Fibroblast of pulmonary artery (primary cell): ENCODE measurements at regions not wholly inside any gene's neighbourhood (a gene's known extent, or its start where the extent isn't known, plus 50 kb on each side); places are given as distances from the start of the nearest gene placed in this dataset.
A peak's percentile ranks its signal among the peaks of the same experiment; 100 is the strongest.

Experiments used
- DNase-seq: peaks from one replicate; pipeline ENCODE4 v3.0.0-alpha.2; 2010; ENCODE audit warnings: low read depth
- H3K4me3 ChIP-seq: replicated peaks from 2 replicates; pipeline ENCODE4 v1.5.1; 2011; ENCODE audit warnings: low read depth, mild to moderate bottlenecking, control low read depth, low read length, moderate library complexity
- CTCF ChIP-seq: IDR thresholded peaks from 2 replicates; pipeline ENCODE4 v1.5.1; 2011; ENCODE audit warnings: mild to moderate bottlenecking, control low read depth, low read length, inconsistent platforms; ENCODE audit errors: missing control alignments

DNA sequence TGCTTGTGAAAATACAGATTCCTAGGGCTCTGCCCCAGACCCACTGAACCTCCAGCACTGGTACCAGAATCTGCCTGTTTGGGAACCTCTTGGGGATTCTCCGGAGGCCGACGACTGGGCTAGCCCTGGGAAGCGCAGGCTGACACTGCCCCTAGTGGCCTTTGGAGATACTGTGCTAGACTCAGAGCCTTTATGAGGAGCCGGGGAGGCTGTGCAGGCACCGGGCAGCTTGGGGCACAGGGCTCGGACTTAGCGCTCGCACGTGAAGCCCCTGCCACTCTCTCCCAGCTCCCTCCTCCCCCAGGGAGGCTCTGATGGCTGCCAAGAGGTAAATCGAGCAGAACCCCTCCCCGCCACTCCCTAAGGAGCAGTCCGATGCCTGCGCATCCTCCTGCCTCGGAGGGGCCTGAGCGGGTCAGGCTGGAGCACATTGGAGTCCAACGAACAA, 144.6 kb upstream of the TNR start:
- no peak overlapping the region for H3K4me3 ChIP-seq
- TF ChIP-seq CTCF: peak; percentile 87
- DNase-seq: peak; percentile 60

DNA sequence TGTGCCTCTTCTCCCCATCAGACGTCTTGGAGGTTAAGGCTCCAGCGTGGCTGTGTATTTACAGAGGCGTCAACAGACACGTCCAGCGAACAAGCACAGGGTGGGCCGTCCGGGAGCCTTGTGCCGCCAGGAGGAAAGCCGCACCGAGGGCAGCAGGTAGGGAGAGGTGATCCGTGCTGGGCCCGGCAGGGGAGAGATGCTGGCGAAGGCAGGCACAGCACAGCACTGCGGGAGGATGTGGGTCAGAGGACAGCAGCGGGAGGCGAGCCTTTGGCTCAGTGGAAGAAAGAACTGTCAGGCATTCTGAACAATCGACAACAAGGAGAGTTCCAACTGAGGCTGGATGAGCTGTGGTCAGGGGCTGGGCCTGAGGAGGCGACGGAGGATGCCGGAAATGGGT, 144.1 kb upstream of the TNR start:
- TF ChIP-seq CTCF: no peak
- H3K4me3 ChIP-seq: no peak overlapping the region
- DNase-seq: no peak

DNA sequence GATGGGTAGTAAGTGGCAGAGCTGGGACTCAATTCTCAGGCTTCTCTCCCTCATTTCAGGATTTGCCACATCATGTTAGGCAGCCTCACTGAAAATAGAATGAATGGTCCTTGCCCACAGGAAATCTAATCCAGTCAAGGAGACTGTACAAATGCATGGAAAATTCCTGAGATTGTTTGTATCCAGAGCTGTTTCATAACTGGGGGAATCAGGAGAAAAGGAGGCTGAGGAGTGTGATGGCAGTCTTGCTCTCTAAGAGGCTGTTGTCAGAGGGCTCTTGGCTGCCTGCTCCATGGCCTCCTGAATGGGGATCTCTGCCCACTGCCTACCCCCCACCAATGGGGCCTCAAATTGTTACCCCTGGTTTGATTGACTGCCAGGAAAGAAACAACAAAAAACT, 141.9 kb upstream of the TNR start:
- DNase-seq: peak; percentile 53
- TF ChIP-seq CTCF: no peak
- H3K4me3 ChIP-seq: no peak overlapping the region

DNA sequence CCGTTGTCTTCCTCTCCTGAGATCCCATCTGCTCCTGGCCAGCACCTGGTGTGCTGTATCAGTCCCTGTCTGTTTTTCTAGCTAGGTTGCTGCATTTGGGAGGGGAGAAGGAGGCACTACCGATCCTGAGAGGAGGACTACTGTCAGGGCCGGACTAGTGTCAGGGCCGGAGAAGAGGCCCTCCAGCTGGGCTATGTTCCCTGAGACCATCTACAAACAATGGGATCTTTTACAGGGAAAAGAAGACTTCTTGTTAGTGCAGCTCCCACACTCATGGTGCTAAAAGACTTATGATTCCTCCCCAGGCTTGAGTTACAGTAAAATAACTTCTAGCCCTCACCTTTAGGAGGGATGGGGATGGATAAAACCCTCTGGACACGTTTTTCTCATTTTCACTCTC, 141.0 kb upstream of the TNR start:
- no peak for TF ChIP-seq CTCF
- DNase-seq: no peak
- H3K4me3 ChIP-seq: no peak overlapping the region

- DNase-seq: no peak
- no peak overlapping the region for H3K4me3 ChIP-seq
- TF ChIP-seq CTCF: no peak
These were observed 138.8 kb upstream of the TNR start for GRCh38 chr1:175882192-175882591.

DNA sequence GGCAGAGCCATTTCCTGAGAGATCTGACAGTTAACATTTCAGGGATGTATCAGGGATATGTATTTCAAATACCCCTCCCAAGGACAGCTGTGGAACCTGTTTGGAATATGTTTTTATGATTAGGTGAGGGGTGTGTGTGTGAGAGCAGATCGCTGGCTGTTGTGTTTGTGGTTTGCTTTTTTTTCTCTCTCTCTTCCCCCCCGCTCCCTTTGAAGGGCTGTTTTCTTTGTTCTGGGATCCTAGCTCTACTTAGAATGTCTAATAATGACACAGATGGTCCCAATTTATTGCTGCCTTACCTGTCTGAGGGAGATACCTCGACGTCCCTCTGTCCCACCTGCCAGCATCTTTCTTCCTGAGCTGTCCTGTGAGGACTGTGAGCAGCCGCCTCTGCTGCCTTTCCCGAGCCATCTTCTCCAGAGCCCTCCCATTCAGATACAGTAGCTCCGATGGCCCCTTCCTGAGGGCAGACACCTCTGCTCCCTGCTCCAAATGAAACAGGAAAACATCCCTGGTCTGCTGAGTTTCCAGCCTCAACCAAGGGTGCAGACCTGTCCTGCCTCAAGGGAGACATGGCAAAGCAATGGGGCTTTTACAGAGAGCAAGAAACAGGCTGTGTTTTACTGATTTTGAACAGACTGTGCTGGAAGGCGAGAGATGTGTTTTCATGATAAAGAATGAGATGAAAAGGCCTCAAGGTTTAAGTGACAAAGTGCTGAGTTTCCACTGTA, 138.0 kb upstream of the TNR start:
- DNase-seq: no peak
- TF ChIP-seq CTCF: no peak
- H3K4me3 ChIP-seq: no peak overlapping the region

DNA sequence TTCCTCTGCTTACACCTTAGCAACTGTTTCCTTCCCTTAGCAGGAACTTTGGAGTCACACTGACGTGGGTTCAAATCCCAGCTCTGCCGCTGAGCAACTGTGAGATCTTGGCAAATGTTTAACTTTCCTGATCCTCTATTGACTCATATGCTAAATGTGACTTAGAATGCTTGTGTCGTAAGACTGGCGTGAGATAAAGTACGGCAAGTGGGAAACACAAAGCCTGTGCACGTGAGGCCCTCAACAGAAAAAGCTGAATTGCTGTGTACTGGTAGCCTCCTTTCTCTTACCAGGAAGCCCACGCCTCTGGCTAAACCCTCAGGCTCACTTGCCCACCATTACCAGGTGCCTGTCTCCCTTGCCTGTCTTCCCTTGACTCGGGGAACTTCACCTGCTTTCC, 135.4 kb upstream of the TNR start:
- H3K4me3 ChIP-seq: no peak overlapping the region
- DNase-seq: no peak
- no peak for TF ChIP-seq CTCF
